HepG2 (cell line): ENCODE measurements at regions not wholly inside any gene's neighbourhood (a gene's known extent, or its start where the extent isn't known, plus 50 kb on each side); places are given as distances from the start of the nearest gene placed in this dataset.

ENCODE experiments used
- ARID3A ChIP-seq: IDR thresholded peaks from 2 replicates; pipeline ENCODE4 v1.6.1; 2012; ENCODE audit warnings: low read depth, low read length, improper control_type of control experiment
- ATF1 ChIP-seq: IDR thresholded peaks from 2 replicates; pipeline ENCODE4 v1.6.1; 2016; ENCODE audit warnings: mild to moderate bottlenecking, control low read depth
- BHLHE40 ChIP-seq: IDR thresholded peaks from 2 replicates; pipeline ENCODE4 v1.6.1; 2011; ENCODE audit warnings: low read length, improper control_type of control experiment
- FOXO1 ChIP-seq: sonication (generic); formaldehyde crosslinking; IDR thresholded peaks from 2 replicates; pipeline ENCODE4 v1.4.0; 2020; ENCODE audit warnings: missing genetic modification reagents
- MEIS1 ChIP-seq: sonication (generic); formaldehyde crosslinking; IDR thresholded peaks from 2 replicates; pipeline ENCODE4 v1.9.0; 2021; ENCODE audit warnings: mild to moderate bottlenecking, missing genetic modification reagents, moderate library complexity, borderline replicate concordance
- NFYC ChIP-seq: IDR thresholded peaks from 2 replicates; pipeline ENCODE4 v1.6.1; 2016; ENCODE audit warnings: missing genetic modification reagents, missing compliant biosample characterization
- PITX1 ChIP-seq: sonication (generic); formaldehyde crosslinking; IDR thresholded peaks from 2 replicates; pipeline ENCODE4 v1.5.1; 2020; ENCODE audit warnings: mild to moderate bottlenecking, missing genetic modification reagents
- RBM39 ChIP-seq: fragments of 200-400 bp; formaldehyde crosslinking; IDR thresholded peaks from one replicate; pipeline ENCODE4 v1.6.1; 2018; ENCODE audit warnings: antibody characterized with exemption, mild to moderate bottlenecking, low read depth, low read length; ENCODE audit not compliant: poor library complexity, severe bottlenecking
- RORA ChIP-seq: sonication (generic); formaldehyde crosslinking; IDR thresholded peaks from 2 replicates; pipeline ENCODE4 v1.5.0; 2020; ENCODE audit warnings: mild to moderate bottlenecking, missing genetic modification reagents, moderate library complexity
- STAG1 ChIP-seq: sonication (generic); formaldehyde crosslinking; IDR thresholded peaks from 2 replicates; pipeline ENCODE4 v1.4.0; 2020; ENCODE audit warnings: missing genetic modification reagents
- SYNCRIP ChIP-seq: fragments of 200-400 bp; formaldehyde crosslinking; IDR thresholded peaks from 2 replicates; pipeline ENCODE4 v1.6.1; 2018; ENCODE audit warnings: mild to moderate bottlenecking, low read depth, low read length; ENCODE audit not compliant: insufficient read depth
- ZFP1 ChIP-seq: IDR thresholded peaks from 2 replicates; pipeline ENCODE4 v1.6.1; 2016
- ZFP36L1 ChIP-seq: sonication (generic); formaldehyde crosslinking; IDR thresholded peaks from 2 replicates; pipeline ENCODE4 v1.8.0; 2022; ENCODE audit warnings: mild to moderate bottlenecking, missing genetic modification reagents, moderate library complexity
- TF ChIP-seq, protein P1 (sequence below): sonication (generic); formaldehyde crosslinking; IDR thresholded peaks from 2 replicates; pipeline ENCODE4 v1.5.0; 2020; ENCODE audit warnings: mild to moderate bottlenecking, missing genetic modification reagents, moderate library complexity
- TF ChIP-seq, protein P2 (sequence below): sonication (generic); formaldehyde crosslinking; conservative IDR thresholded peaks from 2 replicates; pipeline ENCODE4 v1.8.0; 2022; ENCODE audit warnings: mild to moderate bottlenecking, moderate library complexity, missing genetic modification reagents

DNA sequence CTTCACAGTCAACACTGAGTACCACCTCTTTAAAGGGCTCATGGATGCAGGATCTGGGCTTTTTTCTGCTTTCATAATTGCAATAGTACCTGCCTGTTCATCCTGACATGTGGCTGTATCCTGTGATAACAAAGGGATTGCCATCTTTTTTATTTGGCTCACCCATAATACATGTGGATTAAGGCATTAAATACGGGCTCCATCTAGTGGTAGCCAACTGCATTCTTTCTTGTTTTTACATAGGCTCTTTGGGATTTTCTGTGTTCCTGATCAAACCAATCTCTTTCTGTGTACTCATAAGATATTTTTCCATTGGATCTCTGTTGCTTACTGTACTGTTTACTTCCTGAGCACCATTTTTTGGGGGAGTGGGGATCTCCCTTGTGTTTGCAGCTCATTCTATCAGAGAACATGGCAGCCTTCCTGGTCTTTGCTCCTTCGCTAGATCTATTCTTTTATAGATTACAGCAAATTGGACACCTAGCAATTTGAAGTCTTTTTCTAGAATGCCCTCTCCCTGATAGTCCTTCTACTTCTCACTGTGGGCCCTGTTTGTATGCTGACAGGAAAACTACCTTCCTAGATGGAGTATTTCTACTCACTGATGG is 723.4 kb upstream of the MDGA2 start (continued):
- TF ChIP-seq ARID3A (0 out of 2 replicates have a peak, but pooled peaks have one; percentile 13), ZFP1 (CRISPR knock-in tag) (no peak), RORA (CRISPR knock-in tag) (no peak), SYNCRIP (no peak), NFYC (CRISPR knock-in tag) (no peak), RBM39 (no peak), MEIS1 (CRISPR knock-in tag) (no peak), BHLHE40 (no peak), ATF1 (CRISPR knock-in tag) (no peak), ZFP36L1 (CRISPR knock-in tag) (no peak), PITX1 (no peak), FOXO1 (CRISPR knock-in tag) (no peak), STAG1 (CRISPR knock-in tag) (peak; percentile 50)
- TF ChIP-seq, protein P1, sequence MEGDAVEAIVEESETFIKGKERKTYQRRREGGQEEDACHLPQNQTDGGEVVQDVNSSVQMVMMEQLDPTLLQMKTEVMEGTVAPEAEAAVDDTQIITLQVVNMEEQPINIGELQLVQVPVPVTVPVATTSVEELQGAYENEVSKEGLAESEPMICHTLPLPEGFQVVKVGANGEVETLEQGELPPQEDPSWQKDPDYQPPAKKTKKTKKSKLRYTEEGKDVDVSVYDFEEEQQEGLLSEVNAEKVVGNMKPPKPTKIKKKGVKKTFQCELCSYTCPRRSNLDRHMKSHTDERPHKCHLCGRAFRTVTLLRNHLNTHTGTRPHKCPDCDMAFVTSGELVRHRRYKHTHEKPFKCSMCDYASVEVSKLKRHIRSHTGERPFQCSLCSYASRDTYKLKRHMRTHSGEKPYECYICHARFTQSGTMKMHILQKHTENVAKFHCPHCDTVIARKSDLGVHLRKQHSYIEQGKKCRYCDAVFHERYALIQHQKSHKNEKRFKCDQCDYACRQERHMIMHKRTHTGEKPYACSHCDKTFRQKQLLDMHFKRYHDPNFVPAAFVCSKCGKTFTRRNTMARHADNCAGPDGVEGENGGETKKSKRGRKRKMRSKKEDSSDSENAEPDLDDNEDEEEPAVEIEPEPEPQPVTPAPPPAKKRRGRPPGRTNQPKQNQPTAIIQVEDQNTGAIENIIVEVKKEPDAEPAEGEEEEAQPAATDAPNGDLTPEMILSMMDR (CRISPR knock-in tag), result peak; percentile 58
- TF ChIP-seq, protein P2, sequence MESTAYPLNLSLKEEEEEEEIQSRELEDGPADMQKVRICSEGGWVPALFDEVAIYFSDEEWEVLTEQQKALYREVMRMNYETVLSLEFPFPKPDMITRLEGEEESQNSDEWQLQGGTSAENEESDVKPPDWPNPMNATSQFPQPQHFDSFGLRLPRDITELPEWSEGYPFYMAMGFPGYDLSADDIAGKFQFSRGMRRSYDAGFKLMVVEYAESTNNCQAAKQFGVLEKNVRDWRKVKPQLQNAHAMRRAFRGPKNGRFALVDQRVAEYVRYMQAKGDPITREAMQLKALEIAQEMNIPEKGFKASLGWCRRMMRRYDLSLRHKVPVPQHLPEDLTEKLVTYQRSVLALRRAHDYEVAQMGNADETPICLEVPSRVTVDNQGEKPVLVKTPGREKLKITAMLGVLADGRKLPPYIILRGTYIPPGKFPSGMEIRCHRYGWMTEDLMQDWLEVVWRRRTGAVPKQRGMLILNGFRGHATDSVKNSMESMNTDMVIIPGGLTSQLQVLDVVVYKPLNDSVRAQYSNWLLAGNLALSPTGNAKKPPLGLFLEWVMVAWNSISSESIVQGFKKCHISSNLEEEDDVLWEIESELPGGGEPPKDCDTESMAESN (CRISPR knock-in tag), result no peak
